ENCODE measurements at regions not wholly inside any gene's neighbourhood (a gene's known extent, or its start where the extent isn't known, plus 50 kb on each side); places are given as distances from the start of the nearest gene placed in this dataset.

- DNase-seq: no peak
Measured at GRCh38 chr6:169963581-169964297, 212.3 kb downstream of the ERMARD start.

- DNase-seq: no peak
Measured at GRCh38 chr6:169962604-169963469, 211.4 kb downstream of the ERMARD start.

- DNase-seq: peak in 2 of 14 donors; percentile 22 to 39
Measured at GRCh38 chr6:169961772-169962561, 210.5 kb downstream of the ERMARD start.

GRCh38 chr6:169960886-169961611 is 209.6 kb downstream of the ERMARD start:
- no peak for DNase-seq

GRCh38 chr6:169960521-169960885 is 209.1 kb downstream of the ERMARD start:
- no peak for DNase-seq

GRCh38 chr6:169960003-169960344 is 208.6 kb downstream of the ERMARD start:
- DNase-seq: no peak

GRCh38 chr6:169959136-169960002 is 207.9 kb downstream of the ERMARD start:
- DNase-seq: no peak

- DNase-seq: no peak
Measured at GRCh38 chr6:169958510-169958909, 207.1 kb downstream of the ERMARD start.

GRCh38 chr6:169957351-169957963 is 206.0 kb downstream of the ERMARD start:
- DNase-seq: no peak

- DNase-seq: no peak
Measured at GRCh38 chr6:169956580-169956979, 205.2 kb downstream of the ERMARD start.

- no peak for DNase-seq
Measured at GRCh38 chr6:169955731-169956437, 204.5 kb downstream of the ERMARD start.

- no peak for DNase-seq
Measured at GRCh38 chr6:169954977-169955376, 203.6 kb downstream of the ERMARD start.

GRCh38 chr6:169953686-169954085 is 202.3 kb downstream of the ERMARD start:
- DNase-seq: no peak

- no peak for DNase-seq
Measured at GRCh38 chr6:169950558-169950957, 199.1 kb downstream of the ERMARD start.

GRCh38 chr6:169949511-169950097 is 198.2 kb downstream of the ERMARD start:
- no peak for DNase-seq

- DNase-seq: no peak
Measured at GRCh38 chr6:169946971-169947370, 195.5 kb downstream of the ERMARD start.

GRCh38 chr6:169945117-169945516 is 193.7 kb downstream of the ERMARD start:
- DNase-seq: no peak

- DNase-seq: no peak
Measured at GRCh38 chr6:169944415-169944814, 193.0 kb downstream of the ERMARD start.

GRCh38 chr6:169944061-169944337 is 192.6 kb downstream of the ERMARD start:
- no peak for DNase-seq

All from C1 segment of cervical spinal cord (tissue), 14 donors.